ENCODE measurements at regions not wholly inside any gene's neighbourhood (a gene's known extent, or its start where the extent isn't known, plus 50 kb on each side); places are given as distances from the start of the nearest gene placed in this dataset.

GRCh38 chr2:62314291-62314690 is 118.4 kb downstream of the B3GNT2 start:
- Histone ChIP-seq H3K4ac (ENCODE audit: low read depth, low read length) (no peak overlapping the region), H3K4me2 (ENCODE audit: low read length) (no peak overlapping the region), H2BK12ac (ENCODE audit: low read length) (no peak overlapping the region), H2BK5ac (ENCODE audit: low read depth, low read length, poor library complexity) (no peak overlapping the region), H3K79me1 (ENCODE audit: low read length) (no peaks in the 10 kb centered on the region), H3K9me3 (ENCODE audit: insufficient read depth, low read depth, low read length) (no peaks in the 10 kb centered on the region), H3K27ac (ENCODE audit: low read depth, low read length) (no peak overlapping the region), H3K4me1 (ENCODE audit: control insufficient read depth in 1 of 2, insufficient read depth in 2 of 2, low read length in 2 of 2) (peaks cover 5% of the 10 kb centered on the region in 2 experiments), H3K18ac (ENCODE audit: low read length) (no peak overlapping the region), H3K79me2 (ENCODE audit: control insufficient read depth, insufficient read depth, low read length, poor library complexity) (no peaks in the 10 kb centered on the region), H3K27me3 (ENCODE audit: insufficient read depth, low read length) (no peaks in the 10 kb centered on the region), H3K4me3 (ENCODE audit: low read depth, low read length) (no peak overlapping the region), H3K14ac (ENCODE audit: low read length) (no peak overlapping the region), H2AFZ (ENCODE audit: insufficient read depth, low read length, poor library complexity) (no peak overlapping the region), H4K8ac (ENCODE audit: low read depth, low read length) (no peak overlapping the region), H3K36me3 (ENCODE audit: control insufficient read depth in 1 of 2, insufficient read depth in 2 of 2, low read length in 2 of 2) (no peaks in the 10 kb centered on the region), H4K12ac (ENCODE audit: low read depth, low read length) (no peak overlapping the region), H3K9ac (ENCODE audit: low read length) (no peak overlapping the region), H4K91ac (ENCODE audit: low read depth, low read length) (no peak overlapping the region), H3K23ac (ENCODE audit: low read length) (no peak overlapping the region), H2AK5ac (ENCODE audit: low read length) (no peak overlapping the region), H2BK120ac (ENCODE audit: insufficient read depth, low read length, poor library complexity) (no peak overlapping the region)
- no peak for DNase-seq
- WGBS (ENCODE audit: extremely low coverage, insufficient coverage, insufficient read length): no CpG with 5 or more reads among the region's 2 CpGs

- H4K12ac ChIP-seq (ENCODE audit: low read depth, low read length): no peak overlapping the region
- H2BK5ac ChIP-seq (ENCODE audit: low read depth, low read length, poor library complexity): no peak overlapping the region
- no peak overlapping the region for H3K4ac ChIP-seq (ENCODE audit: low read depth, low read length)
- no peak overlapping the region for H3K27ac ChIP-seq (ENCODE audit: low read depth, low read length)
- no peak overlapping the region for H2AK5ac ChIP-seq (ENCODE audit: low read length)
- H3K4me1 ChIP-seq (ENCODE audit: control insufficient read depth in 1 of 2, insufficient read depth in 2 of 2, low read length in 2 of 2): peaks cover 8% of the 10 kb centered on the region in 2 experiments
- DNase-seq: no peak
- no peak overlapping the region for H3K23ac ChIP-seq (ENCODE audit: low read length)
- no peak overlapping the region for H3K4me2 ChIP-seq (ENCODE audit: low read length)
- WGBS (ENCODE audit: extremely low coverage, insufficient coverage, insufficient read length): no CpG with 5 or more reads among the region's 3 CpGs
- no peaks in the 10 kb centered on the region for H3K79me2 ChIP-seq (ENCODE audit: control insufficient read depth, insufficient read depth, low read length, poor library complexity)
- no peaks in the 10 kb centered on the region for H3K9me3 ChIP-seq (ENCODE audit: insufficient read depth, low read depth, low read length)
- no peak overlapping the region for H3K18ac ChIP-seq (ENCODE audit: low read length)
- H2BK120ac ChIP-seq (ENCODE audit: insufficient read depth, low read length, poor library complexity): no peak overlapping the region
- H3K27me3 ChIP-seq (ENCODE audit: insufficient read depth, low read length): no peaks in the 10 kb centered on the region
- H3K4me3 ChIP-seq (ENCODE audit: low read depth, low read length): no peak overlapping the region
- H2AFZ ChIP-seq (ENCODE audit: insufficient read depth, low read length, poor library complexity): no peak overlapping the region
- H3K79me1 ChIP-seq (ENCODE audit: low read length): no peaks in the 10 kb centered on the region
- no peak overlapping the region for H3K9ac ChIP-seq (ENCODE audit: low read length)
- H2BK12ac ChIP-seq (ENCODE audit: low read length): no peak overlapping the region
- no peak overlapping the region for H3K14ac ChIP-seq (ENCODE audit: low read length)
- H4K8ac ChIP-seq (ENCODE audit: low read depth, low read length): no peak overlapping the region
- H4K91ac ChIP-seq (ENCODE audit: low read depth, low read length): no peak overlapping the region
- no peaks in the 10 kb centered on the region for H3K36me3 ChIP-seq (ENCODE audit: control insufficient read depth in 1 of 2, insufficient read depth in 2 of 2, low read length in 2 of 2)
Observed at GRCh38 chr2:62313449-62314227, 117.7 kb downstream of the B3GNT2 start.

GRCh38 chr2:62309465-62310091 is 113.7 kb downstream of the B3GNT2 start:
- Histone ChIP-seq H3K4me3 (ENCODE audit: low read depth, low read length) (no peak overlapping the region), H3K27me3 (ENCODE audit: insufficient read depth, low read length) (no peaks in the 10 kb centered on the region), H3K36me3 (ENCODE audit: control insufficient read depth in 1 of 2, insufficient read depth in 2 of 2, low read length in 2 of 2) (no peaks in the 10 kb centered on the region), H3K79me2 (ENCODE audit: control insufficient read depth, insufficient read depth, low read length, poor library complexity) (no peaks in the 10 kb centered on the region), H2AFZ (ENCODE audit: insufficient read depth, low read length, poor library complexity) (no peak overlapping the region), H3K9me3 (ENCODE audit: insufficient read depth, low read depth, low read length) (no peaks in the 10 kb centered on the region), H3K79me1 (ENCODE audit: low read length) (peaks cover 11% of the 10 kb centered on the region), H2BK5ac (ENCODE audit: low read depth, low read length, poor library complexity) (no peak overlapping the region), H3K4me2 (ENCODE audit: low read length) (no peak overlapping the region), H2AK5ac (ENCODE audit: low read length) (no peak overlapping the region), H4K12ac (ENCODE audit: low read depth, low read length) (no peak overlapping the region), H4K91ac (ENCODE audit: low read depth, low read length) (no peak overlapping the region), H4K8ac (ENCODE audit: low read depth, low read length) (no peak overlapping the region), H3K27ac (ENCODE audit: low read depth, low read length) (peak overlapping the region; percentile 6), H2BK12ac (ENCODE audit: low read length) (peak overlapping the region; percentile 32), H2BK120ac (ENCODE audit: insufficient read depth, low read length, poor library complexity) (peak overlapping the region; percentile 23), H3K14ac (ENCODE audit: low read length) (peak overlapping the region; percentile 16), H3K4me1 (ENCODE audit: control insufficient read depth in 1 of 2, insufficient read depth in 2 of 2, low read length in 2 of 2) (peaks cover 34 to 38% of the 10 kb centered on the region in 2 experiments), H3K9ac (ENCODE audit: low read length) (no peak overlapping the region), H3K18ac (ENCODE audit: low read length) (no peak overlapping the region), H3K4ac (ENCODE audit: low read depth, low read length) (no peak overlapping the region), H3K23ac (ENCODE audit: low read length) (no peak overlapping the region)
- WGBS (ENCODE audit: extremely low coverage, insufficient coverage, insufficient read length): no CpG with 5 or more reads among the region's 17 CpGs
- no peak for DNase-seq

- Histone ChIP-seq H3K14ac (ENCODE audit: low read length) (no peak overlapping the region), H4K91ac (ENCODE audit: low read depth, low read length) (no peak overlapping the region)
Observed at GRCh38 chr2:62309081-62309464, 113.2 kb downstream of the B3GNT2 start.

More at GRCh38 chr2:62309081-62309464, 113.2 kb downstream of the B3GNT2 start:
- Histone ChIP-seq H3K27ac (ENCODE audit: low read depth, low read length) (no peak overlapping the region), H3K9ac (ENCODE audit: low read length) (no peak overlapping the region), H4K8ac (ENCODE audit: low read depth, low read length) (no peak overlapping the region), H2BK12ac (ENCODE audit: low read length) (no peak overlapping the region), H2AK5ac (ENCODE audit: low read length) (no peak overlapping the region), H3K23ac (ENCODE audit: low read length) (no peak overlapping the region), H3K4ac (ENCODE audit: low read depth, low read length) (no peak overlapping the region), H3K27me3 (ENCODE audit: insufficient read depth, low read length) (no peaks in the 10 kb centered on the region), H3K9me3 (ENCODE audit: insufficient read depth, low read depth, low read length) (no peaks in the 10 kb centered on the region), H2BK5ac (ENCODE audit: low read depth, low read length, poor library complexity) (no peak overlapping the region), H3K4me2 (ENCODE audit: low read length) (no peak overlapping the region), H2BK120ac (ENCODE audit: insufficient read depth, low read length, poor library complexity) (no peak overlapping the region), H3K18ac (ENCODE audit: low read length) (no peak overlapping the region), H3K36me3 (ENCODE audit: control insufficient read depth in 1 of 2, insufficient read depth in 2 of 2, low read length in 2 of 2) (no peaks in the 10 kb centered on the region), H3K79me2 (ENCODE audit: control insufficient read depth, insufficient read depth, low read length, poor library complexity) (no peaks in the 10 kb centered on the region), H4K12ac (ENCODE audit: low read depth, low read length) (no peak overlapping the region), H3K4me3 (ENCODE audit: low read depth, low read length) (no peak overlapping the region), H2AFZ (ENCODE audit: insufficient read depth, low read length, poor library complexity) (no peak overlapping the region), H3K79me1 (ENCODE audit: low read length) (peaks cover 15% of the 10 kb centered on the region), H3K4me1 (ENCODE audit: control insufficient read depth in 1 of 2, insufficient read depth in 2 of 2, low read length in 2 of 2) (peaks cover 39% of the 10 kb centered on the region in 2 experiments)
- WGBS (ENCODE audit: extremely low coverage, insufficient coverage, insufficient read length): no CpG with 5 or more reads among the region's 1 CpG
- DNase-seq: no peak

Data from trophoblast cell (in vitro differentiated cells and primary cell).